Skeletal muscle tissue (tissue), 3 donors: ENCODE measurements at regions not wholly inside any gene's neighbourhood (a gene's known extent, or its start where the extent isn't known, plus 50 kb on each side); places are given as distances from the start of the nearest gene placed in this dataset.

ENCODE experiments used
- H3K27ac ChIP-seq: one replicate; pipeline ENCODE4 v1.7.0; 2013; ENCODE audit warnings: mild to moderate bottlenecking, low read depth, low read length, inconsistent platforms
- H3K27me3 ChIP-seq, 3 donors: one replicate each; pipeline ENCODE4 v1.7.0; 2013; ENCODE audit warnings: low read length in 3 of 3; ENCODE audit not compliant: control insufficient read depth in 3 of 3, insufficient read depth in 3 of 3
- H3K36me3 ChIP-seq, 3 donors: one replicate each; pipeline ENCODE4 v1.7.0; 2013; ENCODE audit warnings: low read length in 3 of 3; ENCODE audit not compliant: control insufficient read depth in 3 of 3, insufficient read depth in 3 of 3
- H3K4me1 ChIP-seq, 3 donors: one replicate each; pipeline ENCODE4 v1.7.0; 2013; ENCODE audit warnings: low read length in 3 of 3, mild to moderate bottlenecking in 3 of 3; ENCODE audit not compliant: control insufficient read depth in 3 of 3, insufficient read depth in 3 of 3
- H3K4me3 ChIP-seq, 3 donors: one replicate each; pipeline ENCODE4 v1.7.0; 2013; ENCODE audit warnings: low read length in 3 of 3
- H3K9ac ChIP-seq, 3 donors: one replicate each; pipeline ENCODE4 v1.7.0; 2013; ENCODE audit warnings: low read length in 3 of 3, mild to moderate bottlenecking in 3 of 3, moderate library complexity in 2 of 3, low read depth in 1 of 3
- H3K9me3 ChIP-seq, 3 donors: one replicate each; pipeline ENCODE4 v1.7.0; 2013; ENCODE audit warnings: low read length in 3 of 3; ENCODE audit not compliant: control insufficient read depth in 3 of 3
- donor health status: Osteomylitis.

GRCh38 chr14:100435459-100435858 lies 112.3 kb downstream of the SLC25A47 start:
- no peak overlapping the region for H3K4me3 ChIP-seq
- peaks cover 10 to 23% (median 18%) of the 10 kb centered on the region in 3 donors for H3K4me1 ChIP-seq
- no peaks in the 10 kb centered on the region for H3K36me3 ChIP-seq
- no peaks in the 10 kb centered on the region for H3K9me3 ChIP-seq
- H3K27me3 ChIP-seq: no peaks in the 10 kb centered on the region
- no peak overlapping the region for H3K27ac ChIP-seq
- no peak overlapping the region for H3K9ac ChIP-seq

- Histone ChIP-seq H3K27me3 (no peaks in the 10 kb centered on the region), H3K4me1 (peaks cover 16 to 31% (median 29%) of the 10 kb centered on the region in 3 donors), H3K9me3 (no peaks in the 10 kb centered on the region), H3K36me3 (no peaks in the 10 kb centered on the region), H3K4me3 (no peak overlapping the region), H3K9ac (no peak overlapping the region), H3K27ac (no peak overlapping the region)
Measured at GRCh38 chr14:100436745-100437406, 113.7 kb downstream of the SLC25A47 start.

GRCh38 chr14:100438271-100438670 lies 115.1 kb downstream of the SLC25A47 start:
- H3K4me1 ChIP-seq: peaks cover 16 to 32% (median 29%) of the 10 kb centered on the region in 3 donors
- no peaks in the 10 kb centered on the region for H3K36me3 ChIP-seq
- H3K27me3 ChIP-seq: no peaks in the 10 kb centered on the region
- H3K4me3 ChIP-seq: no peak overlapping the region
- H3K9me3 ChIP-seq: no peaks in the 10 kb centered on the region
- no peak overlapping the region for H3K27ac ChIP-seq
- no peak overlapping the region for H3K9ac ChIP-seq

- Histone ChIP-seq H3K4me3 (no peak overlapping the region), H3K9me3 (no peaks in the 10 kb centered on the region), H3K36me3 (no peaks in the 10 kb centered on the region), H3K27ac (no peak overlapping the region), H3K4me1 (peaks cover 16 to 32% (median 29%) of the 10 kb centered on the region in 3 donors), H3K27me3 (no peaks in the 10 kb centered on the region), H3K9ac (peak overlapping the region in 1 of 3 donors; percentile 3)
Measured at GRCh38 chr14:100438678-100439592, 115.8 kb downstream of the SLC25A47 start.

GRCh38 chr14:100439781-100440180 lies 116.6 kb downstream of the SLC25A47 start:
- Histone ChIP-seq H3K9me3 (no peaks in the 10 kb centered on the region), H3K9ac (peak overlapping the region in 2 of 3 donors; percentile 23 to 25), H3K27ac (no peak overlapping the region), H3K4me1 (peaks cover 16 to 32% (median 29%) of the 10 kb centered on the region in 3 donors), H3K36me3 (no peaks in the 10 kb centered on the region), H3K4me3 (no peak overlapping the region), H3K27me3 (no peaks in the 10 kb centered on the region)

- peak overlapping the region in 2 of 3 donors; percentile 25 to 55 for H3K9ac ChIP-seq
Measured at GRCh38 chr14:100440207-100440631, 117.1 kb downstream of the SLC25A47 start.

GRCh38 chr14:100440758-100441203 lies 117.6 kb downstream of the SLC25A47 start:
- H3K36me3 ChIP-seq: no peaks in the 10 kb centered on the region
- no peaks in the 10 kb centered on the region for H3K27me3 ChIP-seq
- peak overlapping the region in 1 of 3 donors; percentile 55 for H3K9ac ChIP-seq
- peaks cover 16 to 32% (median 29%) of the 10 kb centered on the region in 3 donors for H3K4me1 ChIP-seq
- H3K27ac ChIP-seq: no peak overlapping the region
- H3K9me3 ChIP-seq: no peaks in the 10 kb centered on the region
- H3K4me3 ChIP-seq: no peak overlapping the region

More at GRCh38 chr14:100440207-100440631, 117.1 kb downstream of the SLC25A47 start:
- Histone ChIP-seq H3K36me3 (no peaks in the 10 kb centered on the region), H3K4me1 (peaks cover 16 to 32% (median 29%) of the 10 kb centered on the region in 3 donors), H3K4me3 (peak overlapping the region in 1 of 3 donors; percentile 9), H3K9me3 (no peaks in the 10 kb centered on the region), H3K27me3 (no peaks in the 10 kb centered on the region), H3K27ac (no peak overlapping the region)

- no peaks in the 10 kb centered on the region for H3K9me3 ChIP-seq
- no peak overlapping the region for H3K27ac ChIP-seq
- H3K4me3 ChIP-seq: no peak overlapping the region
- no peaks in the 10 kb centered on the region for H3K27me3 ChIP-seq
- peaks cover 16 to 30% (median 28%) of the 10 kb centered on the region in 3 donors for H3K4me1 ChIP-seq
- no peak overlapping the region for H3K9ac ChIP-seq
- H3K36me3 ChIP-seq: no peaks in the 10 kb centered on the region
Measured at GRCh38 chr14:100441271-100441947, 118.3 kb downstream of the SLC25A47 start.

GRCh38 chr14:100442036-100442435 lies 118.9 kb downstream of the SLC25A47 start:
- Histone ChIP-seq H3K36me3 (no peaks in the 10 kb centered on the region), H3K27ac (no peak overlapping the region), H3K4me1 (peaks cover 13 to 23% (median 22%) of the 10 kb centered on the region in 3 donors), H3K27me3 (no peaks in the 10 kb centered on the region), H3K4me3 (no peak overlapping the region), H3K9ac (peak overlapping the region in 1 of 3 donors; percentile 50), H3K9me3 (no peaks in the 10 kb centered on the region)
